ENCODE measurements at regions not wholly inside any gene's neighbourhood (a gene's known extent, or its start where the extent isn't known, plus 50 kb on each side); places are given as distances from the start of the nearest gene placed in this dataset.

DNA sequence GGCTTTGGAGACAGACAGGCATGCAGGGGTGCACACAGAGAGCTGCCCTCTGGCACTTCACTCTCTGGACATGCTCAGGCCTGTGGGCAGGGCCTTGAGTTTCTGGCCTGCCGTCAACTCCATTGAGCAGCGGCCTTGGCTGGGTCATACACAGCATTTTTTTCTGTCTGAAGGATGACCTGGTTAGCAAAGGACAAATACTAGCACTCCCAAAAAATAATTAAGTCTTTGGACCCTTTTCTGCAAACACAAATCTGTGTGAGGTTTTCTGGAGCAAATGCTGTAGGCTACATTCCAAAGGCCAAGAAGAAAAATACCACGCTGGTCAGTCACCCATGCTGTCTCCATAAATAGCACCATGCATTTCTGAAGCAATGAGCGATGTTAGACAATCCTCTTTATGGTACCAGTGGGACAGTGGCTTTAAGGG lies 124.7 kb upstream of the CTAGE1 start:
- TF ChIP-seq, protein P1, sequence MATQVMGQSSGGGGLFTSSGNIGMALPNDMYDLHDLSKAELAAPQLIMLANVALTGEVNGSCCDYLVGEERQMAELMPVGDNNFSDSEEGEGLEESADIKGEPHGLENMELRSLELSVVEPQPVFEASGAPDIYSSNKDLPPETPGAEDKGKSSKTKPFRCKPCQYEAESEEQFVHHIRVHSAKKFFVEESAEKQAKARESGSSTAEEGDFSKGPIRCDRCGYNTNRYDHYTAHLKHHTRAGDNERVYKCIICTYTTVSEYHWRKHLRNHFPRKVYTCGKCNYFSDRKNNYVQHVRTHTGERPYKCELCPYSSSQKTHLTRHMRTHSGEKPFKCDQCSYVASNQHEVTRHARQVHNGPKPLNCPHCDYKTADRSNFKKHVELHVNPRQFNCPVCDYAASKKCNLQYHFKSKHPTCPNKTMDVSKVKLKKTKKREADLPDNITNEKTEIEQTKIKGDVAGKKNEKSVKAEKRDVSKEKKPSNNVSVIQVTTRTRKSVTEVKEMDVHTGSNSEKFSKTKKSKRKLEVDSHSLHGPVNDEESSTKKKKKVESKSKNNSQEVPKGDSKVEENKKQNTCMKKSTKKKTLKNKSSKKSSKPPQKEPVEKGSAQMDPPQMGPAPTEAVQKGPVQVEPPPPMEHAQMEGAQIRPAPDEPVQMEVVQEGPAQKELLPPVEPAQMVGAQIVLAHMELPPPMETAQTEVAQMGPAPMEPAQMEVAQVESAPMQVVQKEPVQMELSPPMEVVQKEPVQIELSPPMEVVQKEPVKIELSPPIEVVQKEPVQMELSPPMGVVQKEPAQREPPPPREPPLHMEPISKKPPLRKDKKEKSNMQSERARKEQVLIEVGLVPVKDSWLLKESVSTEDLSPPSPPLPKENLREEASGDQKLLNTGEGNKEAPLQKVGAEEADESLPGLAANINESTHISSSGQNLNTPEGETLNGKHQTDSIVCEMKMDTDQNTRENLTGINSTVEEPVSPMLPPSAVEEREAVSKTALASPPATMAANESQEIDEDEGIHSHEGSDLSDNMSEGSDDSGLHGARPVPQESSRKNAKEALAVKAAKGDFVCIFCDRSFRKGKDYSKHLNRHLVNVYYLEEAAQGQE (IDR thresholded peaks at IDR 0.05; ENCODE audit: insufficient read depth in 1 of 2, low read depth in 2 of 2, low read length in 2 of 2): no peak
- TF ChIP-seq SIN3A (IDR thresholded peaks at IDR 0.05; ENCODE audit: borderline replicate concordance, insufficient read depth, low read length) (no peak), POLR2AphosphoS5 (IDR thresholded peaks at IDR 0.05; ENCODE audit: low read depth, low read length) (no peak)
